Smooth muscle cell (in vitro differentiated cells): ENCODE measurements at regions not wholly inside any gene's neighbourhood (a gene's known extent, or its start where the extent isn't known, plus 50 kb on each side); places are given as distances from the start of the nearest gene placed in this dataset.

Source experiments
- DNase-seq: peaks from one replicate; lab custom pipeline; 2025; ENCODE audit not compliant: unreplicated experiment; lab: John Stamatoyannopoulos, UW
- H2AFZ ChIP-seq: fragments of 200-600 bp; sonication (generic); 2 replicates; pipeline ENCODE4 v1.6.0; 2016; ENCODE audit warnings: antibody characterized with exemption, low read depth, mild to moderate bottlenecking
- H3F3A ChIP-seq: fragments of 200-600 bp; sonication (generic); 2 replicates; pipeline ENCODE4 v1.6.0; 2017; ENCODE audit warnings: antibody characterized with exemption, low read depth
- H3K27ac ChIP-seq: fragments of 200-600 bp; sonication (generic); 2 replicates; pipeline ENCODE4 v1.5.1; 2016; ENCODE audit warnings: low read depth, mild to moderate bottlenecking
- H3K27me3 ChIP-seq: fragments of 200-600 bp; sonication (generic); 2 replicates; pipeline ENCODE4 v1.6.1; 2016; ENCODE audit warnings: low read depth, mild to moderate bottlenecking
- H3K36me3 ChIP-seq: fragments of 200-600 bp; sonication (generic); 2 replicates; pipeline ENCODE4 v1.5.1; 2016; ENCODE audit warnings: low read depth
- H3K4me1 ChIP-seq: fragments of 200-600 bp; sonication (generic); 2 replicates; pipeline ENCODE4 v1.5.1; 2016; ENCODE audit warnings: low read depth
- H3K4me2 ChIP-seq: fragments of 200-600 bp; sonication (generic); 2 replicates; pipeline ENCODE4 v1.6.0; 2016; ENCODE audit warnings: mild to moderate bottlenecking
- H3K4me3 ChIP-seq: fragments of 200-600 bp; sonication (generic); 2 replicates; pipeline ENCODE4 v1.5.1; 2016; ENCODE audit warnings: mild to moderate bottlenecking
- H3K79me2 ChIP-seq: fragments of 200-600 bp; sonication (generic); 2 replicates; pipeline ENCODE4 v1.6.0; 2016; ENCODE audit warnings: low read depth, mild to moderate bottlenecking
- H3K9ac ChIP-seq: fragments of 200-600 bp; sonication (generic); 2 replicates; pipeline ENCODE4 v1.6.0; 2016; ENCODE audit warnings: low read depth
- H3K9me3 ChIP-seq: fragments of 200-600 bp; sonication (generic); replicated peaks from 2 replicates; pipeline ENCODE4 v1.5.1; 2016; ENCODE audit warnings: low read depth
- H4K20me1 ChIP-seq: fragments of 200-600 bp; sonication (generic); 2 replicates; pipeline ENCODE4 v1.6.0; 2016; ENCODE audit warnings: low read depth
- WGBS: methylation state at CpG from one replicate; pipeline ENCODE4 v1.1.7; 2016; ENCODE audit warnings: low lambda C conversion rate; 5-methylcytosine and 5-hydroxymethylcytosine counted together
- TF ChIP-seq, protein P1 (sequence below): fragments of 200-600 bp; sonication (generic); IDR thresholded peaks from 2 replicates; pipeline ENCODE4 v1.5.1; 2017; ENCODE audit warnings: borderline replicate concordance, mild to moderate bottlenecking, antibody characterized with exemption; ENCODE audit not compliant: insufficient read depth, poor library complexity, severe bottlenecking

DNA sequence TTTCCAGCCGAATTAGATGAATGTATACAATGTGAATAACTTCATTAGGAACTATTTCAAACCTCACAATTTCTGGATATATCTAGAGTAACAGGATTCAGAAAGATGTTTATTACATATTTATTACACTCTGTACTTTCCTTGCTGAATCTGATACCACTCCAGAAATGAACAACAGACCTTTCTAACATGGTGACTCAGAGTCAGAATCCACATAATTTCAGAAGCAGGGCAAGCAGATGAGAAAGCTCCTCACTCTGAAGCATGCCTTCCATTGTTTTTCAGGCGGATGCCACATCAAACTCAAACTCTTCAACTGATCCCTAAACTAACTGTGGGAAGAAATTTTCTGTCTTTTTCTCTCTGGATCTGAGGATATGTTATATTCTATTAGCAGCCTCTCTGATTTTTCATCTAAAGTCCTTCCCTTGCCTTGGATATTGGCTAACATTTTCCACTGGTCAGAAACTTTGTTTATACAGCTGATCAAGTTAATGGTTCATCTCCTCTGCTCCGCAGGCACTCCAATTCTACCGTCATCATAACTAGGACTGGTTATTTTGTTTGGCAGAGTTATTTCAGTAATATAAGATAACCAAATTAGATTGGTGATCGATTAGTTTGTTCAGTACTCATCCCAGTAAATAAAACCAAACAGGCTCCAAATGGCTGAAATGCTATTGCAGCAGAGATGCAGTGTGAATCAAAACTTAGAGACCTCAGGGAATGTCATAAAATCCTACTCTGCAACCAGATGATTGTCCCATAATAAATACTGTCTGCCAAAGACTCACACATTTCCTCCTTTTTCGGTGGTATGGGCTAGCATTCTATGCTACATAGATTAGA is 556.0 kb downstream of the EBF1 start:
- H3K27ac ChIP-seq: no peak overlapping the region
- no peak overlapping the region for H3K4me3 ChIP-seq
- H3K79me2 ChIP-seq: no peaks in the 10 kb centered on the region
- H3K27me3 ChIP-seq: no peaks in the 10 kb centered on the region
- H3K9ac ChIP-seq: no peak overlapping the region
- 71% methylated on average over 6 of the region's 6 CpGs for WGBS
- no peaks in the 10 kb centered on the region for H3K4me1 ChIP-seq
- no peaks in the 10 kb centered on the region for H3F3A ChIP-seq
- no peaks in the 10 kb centered on the region for H3K9me3 ChIP-seq
- H3K36me3 ChIP-seq: no peaks in the 10 kb centered on the region
- no peaks in the 10 kb centered on the region for H4K20me1 ChIP-seq
- TF ChIP-seq, protein P1, sequence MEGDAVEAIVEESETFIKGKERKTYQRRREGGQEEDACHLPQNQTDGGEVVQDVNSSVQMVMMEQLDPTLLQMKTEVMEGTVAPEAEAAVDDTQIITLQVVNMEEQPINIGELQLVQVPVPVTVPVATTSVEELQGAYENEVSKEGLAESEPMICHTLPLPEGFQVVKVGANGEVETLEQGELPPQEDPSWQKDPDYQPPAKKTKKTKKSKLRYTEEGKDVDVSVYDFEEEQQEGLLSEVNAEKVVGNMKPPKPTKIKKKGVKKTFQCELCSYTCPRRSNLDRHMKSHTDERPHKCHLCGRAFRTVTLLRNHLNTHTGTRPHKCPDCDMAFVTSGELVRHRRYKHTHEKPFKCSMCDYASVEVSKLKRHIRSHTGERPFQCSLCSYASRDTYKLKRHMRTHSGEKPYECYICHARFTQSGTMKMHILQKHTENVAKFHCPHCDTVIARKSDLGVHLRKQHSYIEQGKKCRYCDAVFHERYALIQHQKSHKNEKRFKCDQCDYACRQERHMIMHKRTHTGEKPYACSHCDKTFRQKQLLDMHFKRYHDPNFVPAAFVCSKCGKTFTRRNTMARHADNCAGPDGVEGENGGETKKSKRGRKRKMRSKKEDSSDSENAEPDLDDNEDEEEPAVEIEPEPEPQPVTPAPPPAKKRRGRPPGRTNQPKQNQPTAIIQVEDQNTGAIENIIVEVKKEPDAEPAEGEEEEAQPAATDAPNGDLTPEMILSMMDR: no peak
- no peak overlapping the region for H2AFZ ChIP-seq
- no peak for DNase-seq
- no peak overlapping the region for H3K4me2 ChIP-seq

DNA sequence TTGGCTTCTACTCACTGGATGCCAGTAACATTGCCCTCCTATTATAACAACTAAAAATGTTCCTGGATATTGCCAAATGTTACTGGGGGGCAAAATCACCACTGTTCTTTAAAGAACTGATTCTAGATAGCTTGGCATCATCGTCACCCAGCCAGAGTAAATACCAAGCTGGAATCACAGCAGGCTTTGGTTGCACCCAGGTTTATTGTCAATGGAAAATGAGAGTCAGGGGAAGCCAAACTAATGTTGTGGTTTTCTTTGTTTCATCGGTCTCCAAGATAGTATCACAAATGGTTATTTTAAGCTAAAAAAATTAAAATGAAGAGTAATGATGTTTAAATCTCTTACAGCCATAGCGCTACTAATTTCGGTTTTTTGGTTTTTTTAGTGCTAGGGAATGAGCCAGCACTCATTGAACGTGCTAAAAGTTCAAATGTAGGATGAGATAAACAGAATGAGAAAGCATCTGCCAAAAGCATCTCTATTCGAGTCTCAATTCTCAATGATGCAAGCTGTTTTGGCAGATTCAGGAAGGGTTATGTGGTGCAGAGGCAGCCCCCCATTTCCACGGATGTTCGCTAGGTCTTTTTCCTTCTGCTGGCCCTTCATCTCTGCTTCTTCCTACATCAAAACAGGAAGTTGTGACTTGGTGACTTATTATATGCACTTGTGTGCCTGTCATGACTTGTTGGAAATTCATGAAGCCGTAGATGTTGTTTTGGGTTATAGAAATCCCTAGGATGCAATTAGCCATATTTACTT is 558.0 kb downstream of the EBF1 start:
- WGBS: 91% methylated on average over 9 of the region's 9 CpGs
- peaks cover 15% of the 10 kb centered on the region for H3K27me3 ChIP-seq
- H3K4me3 ChIP-seq: no peak overlapping the region
- H3K4me1 ChIP-seq: no peaks in the 10 kb centered on the region
- H3K9ac ChIP-seq: no peak overlapping the region
- H3K9me3 ChIP-seq: no peaks in the 10 kb centered on the region
- TF ChIP-seq, protein P1: no peak
- H4K20me1 ChIP-seq: no peaks in the 10 kb centered on the region
- no peak overlapping the region for H3K27ac ChIP-seq
- no peak overlapping the region for H3K4me2 ChIP-seq
- H2AFZ ChIP-seq: no peak overlapping the region
- H3K36me3 ChIP-seq: no peaks in the 10 kb centered on the region
- DNase-seq: no peak
- no peaks in the 10 kb centered on the region for H3F3A ChIP-seq
- no peaks in the 10 kb centered on the region for H3K79me2 ChIP-seq

DNA sequence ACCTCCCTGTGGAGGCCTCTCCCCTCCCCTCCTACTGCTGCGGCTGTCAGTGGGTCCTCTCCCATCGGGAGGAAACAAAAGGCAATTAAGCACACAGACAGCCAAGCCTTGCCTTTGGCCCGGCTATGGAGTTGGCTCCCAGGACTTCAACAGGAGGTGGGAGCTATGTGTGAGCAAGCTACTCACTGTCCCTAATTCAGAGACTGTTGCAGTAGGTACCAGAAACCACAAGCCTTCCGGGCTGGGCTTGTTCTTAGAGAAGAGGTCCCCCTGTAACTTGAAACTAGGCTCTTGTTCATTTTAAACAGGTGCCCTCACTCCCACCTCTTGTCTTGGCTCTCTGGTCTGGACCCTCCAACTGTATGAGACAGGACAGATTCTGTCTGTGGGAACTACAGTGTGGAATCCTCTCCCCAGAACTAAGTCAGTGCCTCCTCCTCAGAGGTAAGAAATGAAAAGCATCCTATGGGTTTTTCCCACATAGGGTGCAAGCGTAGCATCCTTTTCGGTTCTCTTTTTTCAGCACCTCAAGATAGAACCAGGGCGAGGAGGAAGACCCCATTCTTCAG is 561.1 kb downstream of the EBF1 start:
- no peak for DNase-seq
- no peak overlapping the region for H3K27ac ChIP-seq
- H2AFZ ChIP-seq: no peak overlapping the region
- H3K4me2 ChIP-seq: no peak overlapping the region
- 64% methylated on average over 7 of the region's 7 CpGs for WGBS
- H3K27me3 ChIP-seq: peaks cover 30% of the 10 kb centered on the region
- no peaks in the 10 kb centered on the region for H3K79me2 ChIP-seq
- H3K36me3 ChIP-seq: no peaks in the 10 kb centered on the region
- H3K9ac ChIP-seq: no peak overlapping the region
- H3K9me3 ChIP-seq: no peaks in the 10 kb centered on the region
- TF ChIP-seq, protein P1: no peak
- H3K4me1 ChIP-seq: no peaks in the 10 kb centered on the region
- H3K4me3 ChIP-seq: no peak overlapping the region
- H4K20me1 ChIP-seq: no peaks in the 10 kb centered on the region
- H3F3A ChIP-seq: no peaks in the 10 kb centered on the region
